HG02571 (cell line): ENCODE measurements at regions not wholly inside any gene's neighbourhood (a gene's known extent, or its start where the extent isn't known, plus 50 kb on each side); places are given as distances from the start of the nearest gene placed in this dataset.
"Not testable (repeated sequence)": the region's sequence is repeated elsewhere in the genome, so short reads cannot be mapped to it uniquely, and the experiment has no call there.

Source experiments
- ATAC-seq: cut with Tn5 transposase; IDR thresholded peaks from one replicate; pipeline ENCODE4 v1.9.1; 2021; ENCODE audit warnings: mild to moderate bottlenecking, moderate library complexity; ENCODE audit not compliant: unreplicated experiment

GRCh38 chr7:17083392-17084165, 201.8 kb upstream of the AGR3 start:
- ATAC-seq: no peak

- ATAC-seq: no peak
These were observed 202.3 kb upstream of the AGR3 start for GRCh38 chr7:17084166-17084475.

- ATAC-seq: no peak
These were observed 203.4 kb upstream of the AGR3 start for GRCh38 chr7:17085186-17085585.

- ATAC-seq: no peak
These were observed 204.6 kb upstream of the AGR3 start for GRCh38 chr7:17086403-17086802.

- ATAC-seq: no peak
These were observed 207.7 kb upstream of the AHR start for GRCh38 chr7:17090751-17091150.

- ATAC-seq: no peak
These were observed 205.0 kb upstream of the AHR start for GRCh38 chr7:17093461-17093860.

GRCh38 chr7:17094963-17095574, 203.4 kb upstream of the AHR start:
- ATAC-seq: no peak

GRCh38 chr7:17095931-17096330, 202.5 kb upstream of the AHR start:
- no peak for ATAC-seq

GRCh38 chr7:17097668-17098297, 200.7 kb upstream of the AHR start:
- no peak for ATAC-seq

- ATAC-seq: no peak
These were observed 199.9 kb upstream of the AHR start for GRCh38 chr7:17098515-17098914.

- no peak for ATAC-seq
These were observed 199.1 kb upstream of the AHR start for GRCh38 chr7:17099083-17099973.

GRCh38 chr7:17099974-17100509, 198.4 kb upstream of the AHR start:
- ATAC-seq: not testable (repeated sequence)

- no peak for ATAC-seq
These were observed 197.2 kb upstream of the AHR start for GRCh38 chr7:17101207-17101696.

GRCh38 chr7:17103170-17103569, 195.3 kb upstream of the AHR start:
- ATAC-seq: no peak

- ATAC-seq: no peak
These were observed 194.5 kb upstream of the AHR start for GRCh38 chr7:17103984-17104383.

GRCh38 chr7:17104419-17104818, 194.0 kb upstream of the AHR start:
- ATAC-seq: no peak

- ATAC-seq: no peak
These were observed 192.8 kb upstream of the AHR start for GRCh38 chr7:17105701-17106100.

GRCh38 chr7:17108049-17108584, 190.3 kb upstream of the AHR start:
- ATAC-seq: no peak

GRCh38 chr7:17109020-17109419, 189.4 kb upstream of the AHR start:
- no peak for ATAC-seq

- not testable (repeated sequence) for ATAC-seq
These were observed 184.7 kb upstream of the AHR start for GRCh38 chr7:17113770-17114169.

GRCh38 chr7:17118412-17118811, 180.0 kb upstream of the AHR start:
- ATAC-seq: no peak
